GM12878 (cell line): ENCODE measurements at regions not wholly inside any gene's neighbourhood (a gene's known extent, or its start where the extent isn't known, plus 50 kb on each side); places are given as distances from the start of the nearest gene placed in this dataset.

Experiments
- ATAC-seq: fragments of 200-7000 bp; cut with Tn5 transposase; 3 replicates; pipeline ENCODE4 v1.9.1; 2020; ENCODE audit warnings: mild to moderate bottlenecking, moderate library complexity
- BruUV-seq: library from RNA; stranded (reverse); fragments of 400-500 nt; replicated peaks from 2 replicates; lab custom pipeline; 2021; lab: Mats Ljungman, UMichigan
- CTCF ChIA-PET: fragments of 300-600 bp; sonication (Branson Sonifier 250); formaldehyde crosslinking; extraction: SDS; loops from one replicate; lab custom pipeline; 2021; ENCODE audit warnings: inconsistent platforms; lab: Yijun Ruan, JAX
- POLR2A ChIA-PET: fragments of 350-600 bp; formaldehyde crosslinking; extraction: SDS; loops from one replicate; lab custom pipeline; 2021; ENCODE audit warnings: inconsistent platforms; lab: Charles Lee
- RAD21 ChIA-PET: fragments of 300-600 bp; sonication (Branson Sonifier 250); formaldehyde crosslinking; loops from one replicate; lab custom pipeline; 2023; ENCODE audit warnings: antibody characterized with exemption; ENCODE audit not compliant: unreplicated experiment; lab: Charles Lee
- SMC1A ChIA-PET: fragments of 300-600 bp; sonication (Branson Sonifier 250); formaldehyde crosslinking; loops from one replicate; lab custom pipeline; 2023; ENCODE audit not compliant: unreplicated experiment, uncharacterized antibody; lab: Charles Lee
- DNase-seq: peaks from one replicate; pipeline ENCODE4 v3.0.0-alpha.2; 2011; ENCODE audit warnings: low read depth, low spot score
- FAIRE-seq: peaks from 3 replicates; lab custom pipeline; 2011; peaks lifted over from hg19 to GRCh38; lab: Jason Lieb, UNC
- H2AFZ ChIP-seq: 2 replicates; pipeline ENCODE4 v1.6.0; 2011; ENCODE audit warnings: low read depth, low read length, control low read depth; ENCODE audit not compliant: control insufficient read depth
- H3K27ac ChIP-seq: 2 replicates; pipeline ENCODE4 v1.5.1; 2011; ENCODE audit warnings: control low read depth; ENCODE audit not compliant: control insufficient read depth, insufficient read depth
- H3K27me3 ChIP-seq, 2 experiments: replicated peaks in 1 of 2; 2 replicates each; pipeline versions ENCODE4 v1.6.0 to v1.6.1; 2011; ENCODE audit warnings: low read length in 1 of 2; ENCODE audit not compliant: control insufficient read depth in 2 of 2, insufficient read depth in 2 of 2
- H3K36me3 ChIP-seq, 2 experiments: 2 replicates each; pipeline ENCODE4 v1.5.1; 2011; ENCODE audit warnings: low read length in 1 of 2; ENCODE audit not compliant: control insufficient read depth in 2 of 2, insufficient read depth in 2 of 2
- H3K4me1 ChIP-seq: 2 replicates; pipeline ENCODE4 v1.6.1; 2011; ENCODE audit warnings: mild to moderate bottlenecking, low read length, moderate library complexity, mixed read lengths; ENCODE audit not compliant: control insufficient read depth, insufficient read depth
- H3K4me2 ChIP-seq: 2 replicates; pipeline ENCODE4 v1.6.0; 2011; ENCODE audit warnings: control low read depth; ENCODE audit not compliant: control insufficient read depth, insufficient read depth
- H3K4me3 ChIP-seq: fragments of 200-600 bp; sonication (generic); 2 replicates; pipeline ENCODE4 v1.5.1; 2016
- H3K79me2 ChIP-seq: 2 replicates; pipeline ENCODE4 v1.6.0; 2011; ENCODE audit warnings: low read length; ENCODE audit not compliant: control insufficient read depth, insufficient read depth
- H3K9ac ChIP-seq: 2 replicates; pipeline ENCODE4 v1.8.0; 2011; ENCODE audit warnings: low read length, control low read depth, mixed read lengths; ENCODE audit not compliant: control insufficient read depth, insufficient read depth
- H3K9me3 ChIP-seq: replicated peaks from 3 replicates; pipeline ENCODE4 v1.5.1; 2011; ENCODE audit warnings: mild to moderate bottlenecking, low read length; ENCODE audit not compliant: control insufficient read depth, insufficient read depth
- H4K20me1 ChIP-seq: 2 replicates; pipeline ENCODE4 v1.6.0; 2011; ENCODE audit not compliant: control insufficient read depth, insufficient read depth
- CBX5 ChIP-seq: sonication (generic); IDR thresholded peaks from 2 replicates; pipeline ENCODE4 v1.6.1; 2016; ENCODE audit warnings: low read depth, moderate library complexity, mild to moderate bottlenecking, inconsistent platforms
- JUNB ChIP-seq: IDR thresholded peaks from 2 replicates; pipeline ENCODE4 v1.6.1; 2016; ENCODE audit warnings: antibody characterized with exemption, mild to moderate bottlenecking
- MYB ChIP-seq: fragments of 150-350 bp; IDR thresholded peaks from 2 replicates; pipeline ENCODE4 v1.6.1; 2014; ENCODE audit warnings: mild to moderate bottlenecking, low read depth, low read length, borderline replicate concordance
- SMAD1 ChIP-seq: fragments of 450-650 bp; IDR thresholded peaks from 2 replicates; pipeline ENCODE4 v1.6.1; 2018; ENCODE audit warnings: mild to moderate bottlenecking, low read depth; ENCODE audit not compliant: partially characterized antibody
- USF1 ChIP-seq: IDR thresholded peaks from 2 replicates; pipeline ENCODE4 v1.6.1; 2011; ENCODE audit warnings: borderline replicate concordance, low read depth, mild to moderate bottlenecking, moderate library complexity, mixed read lengths, low read length; ENCODE audit not compliant: insufficient read depth; ENCODE audit errors: extremely low read length
- ZBTB4 ChIP-seq: fragments of 450-650 bp; formaldehyde crosslinking; IDR thresholded peaks from 2 replicates; pipeline ENCODE4 v1.4.0; 2022; ENCODE audit warnings: mild to moderate bottlenecking, moderate library complexity
- WGBS: methylation state at CpG from one replicate; pipeline ENCODE4 v1.1.6; 2016; ENCODE audit warnings: low lambda C conversion rate; ENCODE audit not compliant: insufficient replicate concordance, insufficient coverage; ENCODE audit errors: missing lambda C conversion rate; 5-methylcytosine and 5-hydroxymethylcytosine counted together
- in situ Hi-C: fragments of 300-500 bp; cut with MboI; formaldehyde crosslinking; loops from 9 replicates; pipeline ENCODE4 v1.14.3; 2018; ENCODE audit warnings: mixed read lengths
- intact Hi-C: fragments of 100-400 bp; cut with micrococcal nuclease; formaldehyde crosslinking; loops from one replicate; pipeline ENCODE4 v1.14.2; 2022; ENCODE audit not compliant: unreplicated experiment

GRCh38 chrX:36573720-36574119 lies 434.4 kb upstream of the FAM47C start:
- H3K4me1 ChIP-seq = no peaks in the 10 kb centered on the region
- no peak for FAIRE-seq

More at GRCh38 chrX:36573720-36574119, 434.4 kb upstream of the FAM47C start:
- in situ Hi-C loops = no loop called here
- H2AFZ ChIP-seq = no peak overlapping the region
- H3K36me3 ChIP-seq = no peaks in the 10 kb centered on the region
- DNase-seq = no peak
- ChIA-PET SMC1A (no interaction called here), RAD21 (no interaction called here), POLR2A (no interaction called here), CTCF (no interaction called here)
- no peak for ATAC-seq
- no peak for TF ChIP-seq CBX5
- TF ChIP-seq USF1 = no peak
- TF ChIP-seq JUNB = no peak
- no peak for TF ChIP-seq ZBTB4
- no peak for TF ChIP-seq SMAD1
- no peak for TF ChIP-seq MYB
- intact Hi-C loops = no loop called here
- no peak overlapping the region for H3K9ac ChIP-seq
- H3K79me2 ChIP-seq = no peaks in the 10 kb centered on the region
- no peaks in the 10 kb centered on the region for H3K27me3 ChIP-seq
- H3K27ac ChIP-seq = no peak overlapping the region
- no TSS peak for BruUV-seq
- H4K20me1 ChIP-seq = no peaks in the 10 kb centered on the region
- 0% methylated on average over 2 of the region's 2 CpGs for WGBS
- no peak overlapping the region for H3K4me3 ChIP-seq
- H3K9me3 ChIP-seq = no peaks in the 10 kb centered on the region
- no peak overlapping the region for H3K4me2 ChIP-seq
